Tibial artery (tissue), 4 donors: ENCODE measurements at regions not wholly inside any gene's neighbourhood (a gene's known extent, or its start where the extent isn't known, plus 50 kb on each side); places are given as distances from the start of the nearest gene placed in this dataset.

ENCODE experiments used
- DNase-seq, 2 donors: peaks; one replicate each; pipeline ENCODE4 v3.0.0-alpha.2; 2019
- H3K27ac ChIP-seq, 2 donors: fragments of 200-600 bp; sonication (generic) in 1 of 2; 1 replicate in 1 of 2; 2 replicates in 1 of 2; pipeline ENCODE4 v1.5.1; 2018 to 2019; ENCODE audit warnings: mild to moderate bottlenecking in 1 of 2
- H3K27me3 ChIP-seq, 2 donors: fragments of 200-600 bp; sonication (generic) in 1 of 2; one replicate each; pipeline versions ENCODE4 v1.5.1 to v1.6.0; 2016 to 2019
- H3K36me3 ChIP-seq, 3 donors: fragments of 200-600 bp; sonication (generic) in 2 of 3; one replicate each; pipeline ENCODE4 v1.5.1; 2016 to 2019; ENCODE audit warnings: mild to moderate bottlenecking in 2 of 3
- H3K4me1 ChIP-seq, 4 donors: fragments of 200-600 bp; sonication (generic) in 2 of 4; 1 replicate in 3 of 4; 2 replicates in 1 of 4; pipeline ENCODE4 v1.5.1; 2016 to 2019
- H3K4me3 ChIP-seq, 2 donors: fragments of 200-600 bp; sonication (generic) in 1 of 2; 1 replicate in 1 of 2; 2 replicates in 1 of 2; pipeline ENCODE4 v1.5.1; 2018 to 2019; ENCODE audit warnings: mild to moderate bottlenecking in 2 of 2
- H3K9me3 ChIP-seq, 3 donors: fragments of 200-600 bp; sonication (generic) in 1 of 3; one replicate each; pipeline ENCODE4 v1.5.1; 2016 to 2019
- CTCF ChIP-seq, 2 experiments: fragments of 200-600 bp in 1 of 2; fragments of 450-650 bp in 1 of 2; IDR thresholded peaks; one replicate each; pipeline ENCODE4 v1.5.1; 2017 to 2019; ENCODE audit warnings: antibody characterized with exemption in 2 of 2, mild to moderate bottlenecking in 1 of 2, moderate library complexity in 1 of 2
- intact Hi-C: fragments of 100-400 bp; cut with DNase I; formaldehyde crosslinking; loops from one replicate; pipeline ENCODE4 v1.15.0; 2023; ENCODE audit warnings: low total_unique reads

GRCh38 chr10:130577039-130577438 lies 440.8 kb downstream of the GLRX3 start:
- intact Hi-C loops: no loop called here
- no peaks in the 10 kb centered on the region for H3K9me3 ChIP-seq
- DNase-seq: no peak
- no peak overlapping the region for H3K27ac ChIP-seq
- no peak for TF ChIP-seq CTCF (IDR thresholded peaks at IDR 0.05)
- H3K4me3 ChIP-seq: no peak overlapping the region
- no peaks in the 10 kb centered on the region for H3K4me1 ChIP-seq
- H3K36me3 ChIP-seq: no peaks in the 10 kb centered on the region
- peaks cover 0 to 4% of the 10 kb centered on the region in 2 donors for H3K27me3 ChIP-seq

- peaks cover 0 to 4% of the 10 kb centered on the region in 2 donors for H3K27me3 ChIP-seq
- no peaks in the 10 kb centered on the region for H3K4me1 ChIP-seq
- H3K4me3 ChIP-seq: no peak overlapping the region
- no peaks in the 10 kb centered on the region for H3K9me3 ChIP-seq
- no peak overlapping the region for H3K27ac ChIP-seq
- no peaks in the 10 kb centered on the region for H3K36me3 ChIP-seq
- DNase-seq: no peak
- TF ChIP-seq CTCF (IDR thresholded peaks at IDR 0.05): no peak
- intact Hi-C loops: no loop called here
Measured at GRCh38 chr10:130578532-130579289, 442.5 kb downstream of the GLRX3 start.

DNA sequence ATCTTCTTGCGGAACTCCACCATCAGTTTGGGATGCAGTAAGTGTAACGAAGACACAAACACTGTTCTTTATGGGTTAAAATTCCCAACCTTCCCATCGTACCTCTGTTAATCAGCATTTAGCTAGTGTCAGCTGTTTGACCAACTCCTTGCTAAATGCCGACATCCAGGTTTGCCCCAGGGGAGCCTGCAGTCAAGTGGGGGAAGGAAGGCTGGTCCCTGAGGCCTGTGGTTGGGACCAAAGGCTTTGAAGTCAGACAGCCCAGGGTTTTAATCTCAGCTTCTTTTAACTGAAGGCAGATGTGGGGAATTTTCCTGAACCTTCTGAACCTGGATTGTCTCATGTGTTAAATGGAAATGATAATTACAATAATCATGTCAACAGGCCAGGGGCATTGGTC lies 443.7 kb downstream of the GLRX3 start:
- Histone ChIP-seq H3K27ac (no peak overlapping the region), H3K36me3 (no peaks in the 10 kb centered on the region), H3K27me3 (peaks cover 0 to 4% of the 10 kb centered on the region in 2 donors), H3K9me3 (no peaks in the 10 kb centered on the region), H3K4me3 (no peak overlapping the region), H3K4me1 (no peaks in the 10 kb centered on the region)
- no peak for DNase-seq
- no peak for TF ChIP-seq CTCF (IDR thresholded peaks at IDR 0.05)
- intact Hi-C loops: no loop called here

GRCh38 chr10:130580975-130581374 lies 444.8 kb downstream of the GLRX3 start:
- intact Hi-C loops: no loop called here
- H3K36me3 ChIP-seq: no peaks in the 10 kb centered on the region
- DNase-seq: no peak
- H3K9me3 ChIP-seq: no peaks in the 10 kb centered on the region
- H3K4me3 ChIP-seq: no peak overlapping the region
- no peaks in the 10 kb centered on the region for H3K4me1 ChIP-seq
- H3K27ac ChIP-seq: no peak overlapping the region
- peaks cover 0 to 4% of the 10 kb centered on the region in 2 donors for H3K27me3 ChIP-seq
- no peak for TF ChIP-seq CTCF (IDR thresholded peaks at IDR 0.05)

GRCh38 chr10:130587718-130588117 lies 451.5 kb downstream of the GLRX3 start:
- Histone ChIP-seq H3K4me3 (no peak overlapping the region), H3K4me1 (no peaks in the 10 kb centered on the region), H3K9me3 (no peaks in the 10 kb centered on the region), H3K27ac (no peak overlapping the region), H3K36me3 (no peaks in the 10 kb centered on the region), H3K27me3 (no peaks in the 10 kb centered on the region)
- TF ChIP-seq CTCF (IDR thresholded peaks at IDR 0.05): no peak
- DNase-seq: no peak
- intact Hi-C loops: no loop called here
